CMK (cell line): ENCODE measurements at regions not wholly inside any gene's neighbourhood (a gene's known extent, or its start where the extent isn't known, plus 50 kb on each side); places are given as distances from the start of the nearest gene placed in this dataset.

Source experiments
- DNase-seq: peaks from one replicate; pipeline ENCODE4 v3.0.0-alpha.2; 2010; ENCODE audit warnings: low read depth

DNA sequence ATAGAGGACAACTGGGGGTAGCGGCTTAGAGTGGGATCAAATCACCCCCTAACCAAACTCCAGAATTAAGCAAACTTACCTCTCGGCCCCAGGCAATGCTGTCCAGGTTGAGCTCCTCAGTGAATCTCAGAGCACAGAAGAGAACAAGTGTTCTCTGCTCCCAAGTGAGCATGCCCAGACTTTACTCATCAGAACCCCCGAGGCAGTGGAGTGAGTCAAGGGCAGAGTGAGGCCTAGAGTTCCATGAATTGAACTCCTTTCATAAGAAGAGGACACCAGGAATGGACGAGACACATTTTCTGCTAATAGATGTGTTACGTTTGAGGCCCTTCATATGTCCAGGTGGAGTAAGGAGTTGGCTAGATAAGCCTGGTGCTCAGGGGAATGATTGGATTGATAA, 134.0 kb upstream of the DTNBP1 start:
- DNase-seq, result no peak

DNA sequence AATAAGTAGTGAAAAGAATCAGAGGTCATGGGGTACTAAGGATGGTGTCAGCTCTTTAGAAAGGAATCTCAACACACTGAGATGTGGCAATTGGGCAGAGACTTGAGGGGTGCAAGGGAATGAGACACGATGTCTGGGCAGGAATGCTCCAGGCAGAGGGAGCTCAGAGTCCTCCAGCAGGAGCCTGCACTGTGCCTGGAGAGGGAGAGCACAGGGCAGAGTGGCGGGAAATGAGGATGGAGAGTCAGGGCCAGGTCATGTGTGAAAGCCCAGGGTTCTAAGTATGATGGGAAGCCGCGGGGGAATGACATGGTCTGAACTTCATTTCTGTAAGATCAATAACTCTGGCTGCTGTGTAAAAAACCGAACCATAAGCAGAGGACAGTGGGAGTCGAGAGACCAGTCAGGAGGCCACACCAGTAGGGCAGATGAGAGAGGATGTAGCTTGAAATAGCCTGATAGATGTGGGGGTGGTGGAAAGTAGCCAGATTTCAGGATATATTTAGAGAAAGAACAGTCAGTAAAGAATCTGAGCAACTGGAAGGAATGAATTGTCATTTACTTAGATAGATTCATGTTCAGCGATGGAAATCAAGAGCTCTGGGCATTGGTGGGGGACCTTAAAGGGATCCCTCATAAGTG, 133.4 kb upstream of the DTNBP1 start:
- no peak for DNase-seq

- no peak for DNase-seq
Observed at GRCh38 chr6:15793826-15794225, 131.0 kb upstream of the DTNBP1 start.

GRCh38 chr6:15793288-15793687, 130.5 kb upstream of the DTNBP1 start:
- DNase-seq, result no peak

- DNase-seq, result no peak
Observed at GRCh38 chr6:15792842-15793241, 130.0 kb upstream of the DTNBP1 start.

GRCh38 chr6:15791448-15792181, 128.8 kb upstream of the DTNBP1 start:
- DNase-seq, result no peak

GRCh38 chr6:15790116-15790515, 127.3 kb upstream of the DTNBP1 start:
- no peak for DNase-seq

- DNase-seq, result no peak
Observed at GRCh38 chr6:15786846-15787245, 124.0 kb upstream of the DTNBP1 start.

DNA sequence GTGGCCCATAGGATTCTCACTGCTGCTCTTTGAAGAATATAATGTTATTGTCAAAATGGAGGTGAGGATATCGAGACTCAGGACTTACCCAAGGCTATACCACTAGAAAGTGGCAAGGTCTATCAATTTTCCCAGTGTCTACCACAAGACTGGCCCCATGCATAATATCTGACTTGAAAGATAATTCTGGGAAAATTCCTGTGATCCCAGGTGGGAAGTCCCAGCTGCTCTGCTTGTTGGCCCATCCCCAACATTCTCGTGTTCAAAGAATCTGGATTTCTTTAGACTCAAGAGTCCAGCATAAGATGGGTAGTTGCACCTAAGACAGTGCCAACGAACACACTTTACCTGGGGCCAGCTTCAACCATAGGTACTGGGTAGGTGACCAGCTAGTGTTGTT, 120.7 kb upstream of the DTNBP1 start:
- no peak for DNase-seq

GRCh38 chr6:15781890-15782289, 119.1 kb upstream of the DTNBP1 start:
- no peak for DNase-seq

GRCh38 chr6:15781333-15781732, 118.5 kb upstream of the DTNBP1 start:
- no peak for DNase-seq

DNA sequence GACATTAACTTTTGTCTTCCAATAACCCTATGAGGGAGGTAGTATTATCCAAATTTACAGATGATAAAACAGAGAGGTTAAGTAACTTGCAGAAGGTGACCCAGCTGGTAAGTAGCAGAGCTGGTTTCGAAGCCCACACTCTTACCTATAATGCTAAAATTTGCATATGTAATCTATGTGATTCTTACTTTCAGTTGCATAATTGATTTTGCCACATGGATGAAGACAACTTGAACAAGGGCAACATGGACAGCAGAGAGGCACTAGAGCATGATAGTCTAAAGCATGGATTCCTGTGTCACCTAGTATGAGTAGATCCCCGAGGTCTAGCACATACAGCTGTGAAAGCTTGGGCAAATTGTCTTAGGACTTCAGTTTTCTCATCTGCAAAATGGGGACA, 117.6 kb upstream of the DTNBP1 start:
- DNase-seq, result no peak

DNA sequence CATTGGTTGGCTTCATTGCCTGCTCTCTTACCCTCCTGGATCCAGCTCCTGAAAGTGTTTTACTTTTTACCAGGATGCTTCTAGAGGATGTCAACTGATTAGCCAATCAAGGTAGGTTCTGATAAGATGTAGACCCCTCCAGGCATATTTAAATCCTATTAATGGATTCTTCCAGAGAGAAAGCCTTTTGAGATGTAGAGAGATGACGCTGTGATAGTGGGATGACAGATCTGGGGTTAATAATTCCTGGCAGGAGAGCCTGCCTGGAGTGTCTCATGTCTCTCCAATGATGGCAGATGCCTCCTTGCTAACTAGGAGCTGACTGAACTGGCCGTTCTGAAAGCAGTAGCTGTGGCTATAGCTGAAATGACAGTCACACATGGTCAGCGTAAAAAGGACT, 116.9 kb upstream of the DTNBP1 start:
- no peak for DNase-seq

GRCh38 chr6:15776458-15776980, 113.7 kb upstream of the DTNBP1 start:
- DNase-seq, result no peak

GRCh38 chr6:15775741-15776140, 112.9 kb upstream of the DTNBP1 start:
- no peak for DNase-seq

GRCh38 chr6:15775076-15775634, 112.3 kb upstream of the DTNBP1 start:
- DNase-seq, result no peak

DNA sequence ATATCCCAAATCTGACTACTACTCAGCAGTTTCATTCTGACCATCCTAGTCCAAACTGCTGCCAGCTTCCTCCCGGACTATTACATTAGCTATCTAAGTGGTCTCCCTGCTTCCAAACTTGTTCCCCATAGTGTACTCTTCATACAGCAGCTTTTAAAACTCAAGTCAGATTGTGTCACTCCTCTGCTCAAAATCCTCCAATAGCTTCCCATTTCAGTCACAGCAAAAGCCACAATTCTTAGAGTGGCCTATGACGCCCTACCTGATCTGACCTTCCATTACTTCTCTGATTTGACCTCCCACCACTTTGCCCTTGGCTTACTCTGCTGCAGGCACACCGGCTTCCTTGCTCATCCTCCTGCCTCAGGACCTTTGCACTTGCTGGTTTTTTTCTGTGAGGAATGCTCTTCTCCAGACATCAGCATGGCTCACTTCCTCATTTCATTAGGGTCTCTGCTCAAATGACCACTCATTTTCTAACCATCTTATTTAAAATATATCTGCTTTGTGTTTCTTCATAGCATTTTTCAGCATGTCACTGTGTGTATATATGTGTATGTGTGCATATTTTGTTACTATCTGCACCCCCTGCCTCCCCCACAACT, 111.1 kb upstream of the DTNBP1 start:
- DNase-seq, result no peak

GRCh38 chr6:15770347-15771143, 107.7 kb upstream of the DTNBP1 start:
- DNase-seq, result no peak

DNA sequence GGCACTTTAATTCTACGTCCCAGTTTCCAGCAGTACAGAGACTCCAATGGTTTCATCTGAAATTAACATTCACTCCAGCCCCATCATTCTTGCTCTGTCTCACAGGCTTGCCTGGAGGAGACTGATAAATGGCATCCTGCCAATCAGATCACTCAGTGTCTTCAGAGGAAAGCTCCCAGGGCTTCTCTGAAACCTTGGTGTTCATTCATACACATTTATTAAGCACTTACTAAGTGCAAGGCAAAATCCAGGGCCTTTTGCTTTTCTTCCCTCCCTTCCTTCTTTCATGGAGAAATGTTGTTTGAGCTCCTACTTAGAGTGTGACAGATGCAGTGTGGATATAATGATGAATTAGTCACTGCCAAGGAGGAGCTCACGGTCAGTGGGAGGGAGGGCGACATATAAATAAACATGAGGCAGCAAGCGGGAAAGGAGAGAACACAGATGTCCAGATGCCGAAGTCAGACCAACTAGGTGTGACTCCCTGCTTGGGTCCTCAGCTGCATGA, 106.7 kb upstream of the DTNBP1 start:
- no peak for DNase-seq

GRCh38 chr6:15768999-15769398, 106.2 kb upstream of the DTNBP1 start:
- no peak for DNase-seq

- no peak for DNase-seq
Observed at GRCh38 chr6:15763837-15764236, 101.0 kb upstream of the DTNBP1 start.

GRCh38 chr6:15763364-15763763, 100.5 kb upstream of the DTNBP1 start:
- DNase-seq, result no peak
